NCI-H345 (cell line): ENCODE measurements at regions not wholly inside any gene's neighbourhood (a gene's known extent, or its start where the extent isn't known, plus 50 kb on each side); places are given as distances from the start of the nearest gene placed in this dataset.
"Not testable (repeated sequence)": the region's sequence is repeated elsewhere in the genome, so short reads cannot be mapped to it uniquely, and the experiment has no call there.

ENCODE experiments used
- DNase-seq: peaks from one replicate; lab custom pipeline; 2025; lab: John Stamatoyannopoulos, UW

GRCh38 chr1:234799021-234799689 lies 189.2 kb upstream of the IRF2BP2 start:
- DNase-seq = not testable (repeated sequence)

GRCh38 chr1:234797216-234797615 lies 187.2 kb upstream of the IRF2BP2 start:
- not testable (repeated sequence) for DNase-seq

GRCh38 chr1:234796438-234796792 lies 186.4 kb upstream of the IRF2BP2 start:
- not testable (repeated sequence) for DNase-seq

GRCh38 chr1:234795711-234796437 lies 185.9 kb upstream of the IRF2BP2 start:
- DNase-seq = not testable (repeated sequence)

- DNase-seq = not testable (repeated sequence)
Observed at GRCh38 chr1:234795007-234795406, 185.0 kb upstream of the IRF2BP2 start.

- not testable (repeated sequence) for DNase-seq
Observed at GRCh38 chr1:234794452-234794851, 184.5 kb upstream of the IRF2BP2 start.

- DNase-seq = not testable (repeated sequence)
Observed at GRCh38 chr1:234793924-234794323, 183.9 kb upstream of the IRF2BP2 start.

GRCh38 chr1:234792221-234792864 lies 182.4 kb upstream of the IRF2BP2 start:
- DNase-seq = not testable (repeated sequence)

- not testable (repeated sequence) for DNase-seq
Observed at GRCh38 chr1:234791615-234792014, 181.6 kb upstream of the IRF2BP2 start.

- not testable (repeated sequence) for DNase-seq
Observed at GRCh38 chr1:234790333-234790732, 180.4 kb upstream of the IRF2BP2 start.

GRCh38 chr1:234787011-234787584 lies 177.1 kb upstream of the IRF2BP2 start:
- DNase-seq = not testable (repeated sequence)

- not testable (repeated sequence) for DNase-seq
Observed at GRCh38 chr1:234785922-234786321, 175.9 kb upstream of the IRF2BP2 start.

GRCh38 chr1:234785471-234785919 lies 175.5 kb upstream of the IRF2BP2 start:
- not testable (repeated sequence) for DNase-seq

GRCh38 chr1:234784108-234784507 lies 174.1 kb upstream of the IRF2BP2 start:
- not testable (repeated sequence) for DNase-seq

- DNase-seq = no peak
Observed at GRCh38 chr1:234782791-234783190, 172.8 kb upstream of the IRF2BP2 start.

- no peak for DNase-seq
Observed at GRCh38 chr1:234782105-234782751, 172.2 kb upstream of the IRF2BP2 start.

- no peak for DNase-seq
Observed at GRCh38 chr1:234781241-234782065, 171.5 kb upstream of the IRF2BP2 start.

- no peak for DNase-seq
Observed at GRCh38 chr1:234780531-234781162, 170.7 kb upstream of the IRF2BP2 start.

- no peak for DNase-seq
Observed at GRCh38 chr1:234780112-234780511, 170.1 kb upstream of the IRF2BP2 start.

GRCh38 chr1:234779600-234779999 lies 169.6 kb upstream of the IRF2BP2 start:
- not testable (repeated sequence) for DNase-seq

- no peak for DNase-seq
Observed at GRCh38 chr1:234779160-234779538, 169.2 kb upstream of the IRF2BP2 start.
